ENCODE measurements at regions not wholly inside any gene's neighbourhood (a gene's known extent, or its start where the extent isn't known, plus 50 kb on each side); places are given as distances from the start of the nearest gene placed in this dataset.
"Not testable (repeated sequence)": the region's sequence is repeated elsewhere in the genome, so short reads cannot be mapped to it uniquely, and the experiment has no call there.

- not testable (repeated sequence) for TF ChIP-seq CTCF (IDR thresholded peaks at IDR 0.05); ZFX (IDR thresholded peaks at IDR 0.05; ENCODE audit: borderline replicate concordance)
These were observed 1486.8 kb upstream of the WWC1 start for GRCh38 chr5:166804693-166805092.
